ENCODE measurements at regions not wholly inside any gene's neighbourhood (a gene's known extent, or its start where the extent isn't known, plus 50 kb on each side); places are given as distances from the start of the nearest gene placed in this dataset.
"Not testable (repeated sequence)": the region's sequence is repeated elsewhere in the genome, so short reads cannot be mapped to it uniquely, and the experiment has no call there.

GRCh38 chr6:19892260-19892659 is 55.1 kb downstream of the ID4 start:
- no peak for DNase-seq (ENCODE audit: low read depth in 1 of 2, low spot score in 1 of 2)

DNA sequence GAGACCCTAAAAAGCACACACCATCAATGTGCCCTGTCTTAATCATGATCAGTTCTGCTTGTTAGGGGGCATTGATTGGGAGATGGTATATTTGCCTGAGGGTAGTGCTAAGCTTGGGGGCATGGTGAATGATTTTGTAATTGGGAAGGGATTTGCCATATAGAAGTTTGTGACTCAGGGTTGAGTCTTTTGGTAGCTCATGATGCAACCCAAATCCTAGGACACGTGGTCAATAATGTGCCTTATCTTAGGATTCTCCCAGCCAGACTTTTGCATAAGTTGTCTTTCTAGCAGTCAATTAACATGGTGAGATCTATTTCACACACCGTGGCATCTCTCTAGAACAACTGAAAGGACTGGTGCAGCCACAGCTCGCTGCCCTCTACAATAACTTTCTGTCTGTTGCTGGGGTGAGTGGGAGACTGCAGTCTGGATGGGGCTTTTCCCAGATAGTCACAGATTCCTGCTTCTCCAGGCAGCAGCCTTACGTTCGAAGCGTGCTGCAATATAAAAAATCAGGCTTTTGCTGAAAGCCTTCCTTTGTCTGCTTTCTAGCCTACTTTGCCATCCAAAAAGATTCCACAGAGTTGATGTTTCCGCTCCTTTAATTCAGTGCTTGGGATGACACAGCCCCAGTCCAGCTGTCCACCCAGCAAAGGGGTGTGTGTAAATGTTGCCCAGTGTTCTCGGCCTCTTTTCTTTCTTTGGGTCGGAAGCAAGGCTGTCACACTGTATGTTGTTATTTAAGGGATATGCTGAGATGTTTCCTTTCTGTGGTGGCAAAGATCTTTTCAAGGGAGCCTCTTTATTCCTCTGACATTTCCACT is 58.9 kb downstream of the ID4 start:
- DNase-seq (ENCODE audit: low read depth in 1 of 2, low spot score in 1 of 2) = no peak

DNA sequence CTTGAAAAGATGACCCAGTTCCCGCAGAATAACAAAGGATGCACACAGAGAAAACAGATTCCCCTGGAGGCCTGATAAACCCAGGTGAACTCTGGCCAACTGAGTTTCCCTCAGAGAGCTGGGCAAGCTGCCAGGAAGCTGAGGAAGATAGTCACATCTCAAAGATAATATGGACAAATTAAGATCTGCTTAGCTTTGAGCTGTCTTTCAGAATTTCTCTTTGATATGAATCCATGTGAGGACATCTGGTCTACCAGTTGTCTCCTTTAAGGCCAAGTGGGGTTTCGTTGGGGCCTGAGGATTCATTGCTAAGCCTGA is 59.5 kb downstream of the ID4 start:
- DNase-seq (ENCODE audit: low read depth in 1 of 2, low spot score in 1 of 2) = no peak

GRCh38 chr6:19898141-19898740 is 61.1 kb downstream of the ID4 start:
- no peak for DNase-seq (ENCODE audit: low read depth in 1 of 2, low spot score in 1 of 2)

GRCh38 chr6:19902201-19902600 is 65.0 kb downstream of the ID4 start:
- no peak for DNase-seq (ENCODE audit: low read depth in 1 of 2, low spot score in 1 of 2)

GRCh38 chr6:19904408-19904807 is 67.2 kb downstream of the ID4 start:
- not testable (repeated sequence) for DNase-seq (ENCODE audit: low read depth in 1 of 2, low spot score in 1 of 2)

DNA sequence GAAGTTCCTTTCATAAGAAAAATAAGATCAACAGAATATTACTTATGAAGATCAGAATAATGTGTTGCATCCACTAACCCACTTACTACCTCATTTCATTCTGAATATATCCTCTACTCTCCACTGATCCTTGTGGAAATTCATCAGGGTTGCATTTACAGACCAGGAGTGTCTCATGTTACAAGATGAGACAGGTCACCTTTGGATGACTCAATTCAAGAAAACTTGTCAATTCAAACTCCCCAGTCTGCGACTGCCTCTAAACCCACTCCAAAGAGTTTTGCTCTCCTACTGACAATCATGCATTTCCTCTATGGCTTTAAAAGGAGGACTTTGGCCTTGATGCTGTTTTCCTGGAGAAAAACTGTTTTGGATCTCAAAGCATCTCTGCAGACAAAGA is 68.4 kb downstream of the ID4 start:
- no peak for DNase-seq (ENCODE audit: low read depth in 1 of 2, low spot score in 1 of 2)

DNA sequence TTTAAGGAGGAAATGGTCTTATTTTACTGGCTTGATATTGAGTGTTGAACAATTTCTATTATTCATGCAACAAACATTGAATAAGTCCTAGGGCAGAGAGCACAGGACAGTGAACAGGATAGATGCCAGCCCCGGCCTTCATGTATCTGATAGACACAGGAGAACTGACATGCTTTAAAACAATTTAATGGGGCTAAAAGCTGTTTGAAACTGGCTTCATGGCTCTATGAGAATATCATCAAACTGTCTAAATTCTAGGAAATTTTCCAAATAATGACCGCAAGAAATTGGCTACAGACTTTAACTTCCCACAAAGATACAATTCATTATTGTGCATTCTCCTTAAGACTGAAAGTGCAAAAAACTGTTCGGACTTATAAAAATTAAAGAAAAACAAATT is 69.0 kb downstream of the ID4 start:
- no peak for DNase-seq (ENCODE audit: low read depth in 1 of 2, low spot score in 1 of 2)

DNA sequence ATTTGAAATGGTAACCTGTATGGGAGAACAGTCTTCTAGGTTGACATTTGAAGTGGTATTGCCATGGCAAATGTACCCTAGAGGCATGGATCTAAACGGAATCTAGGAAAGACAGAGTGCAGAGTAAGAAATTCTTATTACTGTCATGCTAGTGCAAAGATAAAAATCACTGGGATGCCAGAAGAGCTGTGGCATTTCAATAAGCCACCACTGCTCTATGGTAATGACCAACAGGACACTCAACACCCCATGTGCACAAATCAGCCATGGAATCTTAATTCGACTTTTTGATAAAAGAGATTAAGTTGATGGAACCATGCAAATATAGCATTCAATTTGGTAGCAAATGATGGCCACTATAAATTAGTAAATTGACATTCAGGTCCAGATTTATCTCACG is 74.1 kb downstream of the ID4 start:
- no peak for DNase-seq (ENCODE audit: low read depth in 1 of 2, low spot score in 1 of 2)

- no peak for DNase-seq (ENCODE audit: low read depth in 1 of 2, low spot score in 1 of 2)
These were observed 81.3 kb downstream of the ID4 start for GRCh38 chr6:19918436-19918835.

DNA sequence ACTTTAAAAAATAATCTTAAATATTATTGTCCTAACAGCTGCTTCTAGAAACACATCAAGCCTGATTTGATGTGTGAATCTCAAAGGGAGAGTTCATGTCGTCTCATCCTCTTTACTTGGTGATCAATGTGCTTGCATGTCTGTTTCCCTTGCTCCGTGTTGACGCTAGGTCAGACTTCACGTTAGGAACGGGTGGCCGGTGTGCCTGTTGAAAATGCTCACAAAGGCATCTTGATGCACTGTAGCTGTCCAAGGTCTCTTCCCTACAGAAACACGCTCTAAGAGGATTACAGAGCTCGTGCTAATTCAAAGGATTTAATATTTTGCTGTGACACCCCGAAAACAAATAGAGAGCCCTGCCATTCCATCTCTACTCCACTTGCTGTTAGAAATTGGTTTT is 84.6 kb downstream of the ID4 start:
- no peak for DNase-seq (ENCODE audit: low read depth in 1 of 2, low spot score in 1 of 2)

- no peak for DNase-seq (ENCODE audit: low read depth in 1 of 2, low spot score in 1 of 2)
These were observed 88.4 kb downstream of the ID4 start for GRCh38 chr6:19925533-19925932.

DNA sequence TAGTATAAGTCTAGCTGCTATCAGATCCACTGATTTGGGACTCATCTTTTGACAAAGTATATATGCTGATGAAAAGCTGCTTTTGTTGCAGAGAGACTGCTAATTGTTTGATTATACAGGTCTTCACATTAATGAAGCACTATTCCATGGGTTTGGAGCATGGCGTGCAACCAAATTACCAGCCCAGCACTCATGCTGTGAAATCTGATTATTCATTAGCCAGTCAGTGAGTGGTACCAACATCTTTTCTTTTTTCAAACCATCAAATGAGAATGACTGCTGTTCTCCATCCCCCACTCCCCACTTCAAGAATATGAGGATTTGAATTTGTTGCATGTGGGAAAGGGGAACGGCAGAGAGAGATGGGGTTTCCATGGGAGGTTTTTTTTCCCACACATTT is 91.3 kb downstream of the ID4 start:
- DNase-seq (ENCODE audit: low read depth in 1 of 2, low spot score in 1 of 2) = no peak

- no peak for DNase-seq (ENCODE audit: low read depth in 1 of 2, low spot score in 1 of 2)
These were observed 92.1 kb downstream of the ID4 start for GRCh38 chr6:19929312-19929711.

DNA sequence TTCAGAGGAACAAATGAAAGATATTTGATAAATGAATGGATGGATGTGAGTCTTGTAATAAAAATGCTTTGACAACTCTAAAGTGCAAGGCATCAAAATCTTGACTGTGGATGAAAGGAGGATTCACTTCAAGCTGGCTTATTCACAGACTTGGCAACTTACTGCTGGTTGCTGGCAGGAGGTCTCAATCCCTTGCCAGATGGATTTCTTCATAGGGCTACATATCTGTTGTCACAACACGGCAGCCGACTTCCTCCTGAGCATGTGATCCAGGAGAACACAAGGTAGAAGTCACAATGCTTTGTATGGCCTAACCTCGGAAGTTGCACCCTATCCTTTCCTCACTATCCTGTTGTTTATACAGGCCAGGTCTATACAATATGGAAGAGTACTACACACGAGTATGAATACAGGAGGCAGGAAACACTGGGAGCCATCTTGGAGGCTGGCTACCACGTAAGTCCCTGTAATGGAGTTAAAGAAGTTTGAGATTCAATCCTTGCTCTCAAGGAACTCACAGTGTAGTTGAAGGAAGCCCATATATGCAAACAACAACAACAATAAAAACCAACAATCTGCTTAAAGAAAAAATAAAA is 97.9 kb downstream of the ID4 start:
- DNase-seq (ENCODE audit: low read depth in 1 of 2, low spot score in 1 of 2) = no peak

- DNase-seq (ENCODE audit: low read depth in 1 of 2, low spot score in 1 of 2) = not testable (repeated sequence)
These were observed 102.2 kb downstream of the ID4 start for GRCh38 chr6:19939321-19939720.

DNA sequence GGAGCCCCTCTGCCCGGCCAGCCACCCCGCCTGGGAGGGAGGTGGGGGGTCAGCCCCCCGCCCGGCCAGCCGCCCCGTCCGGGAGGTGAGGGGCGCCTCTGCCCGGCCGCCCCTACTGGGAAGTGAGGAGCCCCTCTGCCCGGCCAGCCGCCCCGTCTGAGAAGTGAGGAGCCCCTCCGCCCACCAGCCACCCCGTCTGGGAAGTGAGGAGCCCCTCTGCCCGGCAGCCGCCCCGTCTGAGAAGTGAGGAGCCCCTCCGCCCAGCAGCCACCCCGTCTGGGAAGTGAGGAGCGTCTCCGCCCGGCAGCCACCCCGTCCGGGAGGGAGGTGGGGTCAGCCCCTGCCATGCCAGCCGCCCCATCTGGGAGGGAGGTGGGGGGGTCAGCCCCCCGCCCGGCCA is 102.8 kb downstream of the ID4 start:
- DNase-seq (ENCODE audit: low read depth in 1 of 2, low spot score in 1 of 2) = not testable (repeated sequence)

- DNase-seq (ENCODE audit: low read depth in 1 of 2, low spot score in 1 of 2) = no peak
These were observed 105.9 kb downstream of the ID4 start for GRCh38 chr6:19943042-19943441.

DNA sequence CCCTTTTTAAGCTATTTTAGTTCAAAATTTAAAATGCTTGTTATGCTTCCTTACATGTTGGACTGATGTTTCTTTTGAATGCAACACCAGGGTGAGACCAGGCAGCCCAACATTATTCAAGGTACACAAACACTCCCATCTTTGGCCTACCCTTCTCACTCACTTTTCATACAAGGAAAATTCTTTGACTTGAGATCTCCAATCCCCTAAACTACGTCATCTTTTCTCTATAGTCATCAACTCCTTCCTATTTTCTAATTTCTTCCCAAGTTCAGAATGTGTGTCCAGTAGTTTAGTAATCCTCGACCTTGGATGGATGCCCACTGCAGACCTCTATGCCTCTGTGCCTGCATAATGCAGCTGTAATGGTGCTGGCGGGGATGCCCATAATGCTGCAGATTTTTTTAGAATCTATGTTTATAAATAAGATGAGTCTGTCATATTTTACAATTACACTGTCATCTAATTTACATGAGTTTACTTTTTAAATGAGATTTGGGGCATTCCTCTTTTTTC is 108.7 kb downstream of the ID4 start:
- no peak for DNase-seq (ENCODE audit: low read depth in 1 of 2, low spot score in 1 of 2)

- DNase-seq (ENCODE audit: low read depth in 1 of 2, low spot score in 1 of 2) = no peak
These were observed 112.0 kb downstream of the ID4 start for GRCh38 chr6:19949155-19949554.

GRCh38 chr6:19964115-19964514 is 126.9 kb downstream of the ID4 start:
- DNase-seq (ENCODE audit: low read depth in 1 of 2, low spot score in 1 of 2) = no peak

- DNase-seq (ENCODE audit: low read depth in 1 of 2, low spot score in 1 of 2) = no peak
These were observed 131.0 kb downstream of the ID4 start for GRCh38 chr6:19968201-19968600.
